ENCODE measurements at regions not wholly inside any gene's neighbourhood (a gene's known extent, or its start where the extent isn't known, plus 50 kb on each side); places are given as distances from the start of the nearest gene placed in this dataset.
A peak's percentile ranks its signal among the peaks of the same experiment; 100 is the strongest.

GRCh38 chr9:95670122-95670521, 153.4 kb upstream of the PTCH1 start:
- no peak for DNase-seq (ENCODE audit: low read depth in 2 of 2)

- DNase-seq (ENCODE audit: low read depth in 2 of 2): no peak
Observed at GRCh38 chr9:95669253-95669652, 152.5 kb upstream of the PTCH1 start.

GRCh38 chr9:95667789-95668188, 151.0 kb upstream of the PTCH1 start:
- DNase-seq (ENCODE audit: low read depth in 2 of 2): no peak

- no peak for DNase-seq (ENCODE audit: low read depth in 2 of 2)
Observed at GRCh38 chr9:95666785-95667155, 150.0 kb upstream of the PTCH1 start.

DNA sequence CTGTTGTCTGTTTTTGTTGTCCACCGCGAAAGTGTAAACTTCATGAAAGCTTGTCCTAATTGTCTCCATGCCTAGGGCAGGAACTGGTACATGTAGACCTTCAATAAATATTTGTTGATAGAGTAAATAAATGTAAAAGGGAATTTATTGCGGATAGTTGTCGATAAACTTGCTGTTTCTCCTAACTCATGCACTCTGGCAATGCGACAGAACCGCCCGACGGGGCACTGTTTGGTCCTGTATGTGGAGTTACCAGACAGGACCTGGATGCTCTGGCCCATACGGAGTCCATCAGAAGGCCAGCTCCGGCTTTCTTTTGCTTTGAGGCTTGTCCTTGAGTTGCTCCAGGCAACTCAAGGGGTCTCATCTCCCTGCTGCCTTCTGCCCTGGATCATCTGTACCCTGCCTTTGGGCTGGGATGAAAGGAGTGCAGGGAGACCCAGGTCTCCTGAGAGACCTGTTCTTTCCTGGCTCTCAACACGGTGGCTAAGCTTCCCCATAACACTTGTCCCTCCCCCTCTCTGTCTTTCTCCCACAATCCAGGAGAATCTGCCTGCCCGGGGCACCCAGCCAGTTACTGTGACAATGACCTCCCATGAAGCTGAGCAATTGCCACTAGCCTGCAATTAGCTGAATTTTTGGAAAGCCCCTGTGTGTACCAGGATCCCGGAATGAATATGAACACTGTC, 149.5 kb upstream of the PTCH1 start:
- DNase-seq (ENCODE audit: low read depth in 2 of 2): no peak

GRCh38 chr9:95653246-95653645, 136.5 kb upstream of the PTCH1 start:
- no peak for DNase-seq (ENCODE audit: low read depth in 2 of 2)

DNA sequence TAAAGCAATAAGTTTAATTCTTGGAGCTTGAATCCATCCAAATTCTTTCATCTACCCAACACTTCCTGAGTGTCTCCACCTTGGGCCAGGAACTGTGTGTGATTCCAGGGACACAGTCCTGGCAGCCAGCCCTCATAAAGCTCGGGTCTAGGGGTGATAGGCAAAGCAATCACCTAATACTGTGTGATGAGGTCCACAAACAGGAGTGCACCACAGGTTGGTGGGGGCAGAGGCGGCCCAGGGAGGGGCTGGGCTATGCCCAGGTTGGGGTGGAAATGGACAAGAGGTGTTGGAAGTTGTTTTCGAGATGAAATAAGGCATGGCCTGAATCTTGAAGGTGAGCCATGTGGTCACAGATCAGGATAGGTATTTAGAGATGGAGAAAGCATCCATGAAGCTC, 133.9 kb upstream of the PTCH1 start:
- no peak for DNase-seq (ENCODE audit: low read depth in 2 of 2)

DNA sequence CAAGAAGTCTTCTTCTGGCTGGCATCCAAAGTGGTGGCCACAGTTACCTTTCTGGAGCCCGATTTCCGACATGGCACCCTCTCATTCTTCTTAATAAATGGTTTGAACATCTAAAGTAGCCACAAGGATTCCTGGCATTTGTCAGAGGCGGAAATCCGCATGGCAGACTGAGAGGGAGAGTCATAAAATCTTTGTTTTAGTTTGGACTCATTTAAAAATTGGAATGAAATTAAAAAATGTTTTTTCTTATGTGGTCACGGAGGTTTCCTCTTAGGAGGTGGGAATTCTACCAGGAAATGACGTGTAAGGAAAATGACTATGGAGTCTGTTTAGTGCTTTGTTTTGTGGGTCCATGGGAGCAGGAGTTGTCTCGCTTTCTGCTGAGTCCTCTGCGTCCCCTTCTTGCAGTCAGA, 133.0 kb upstream of the PTCH1 start:
- no peak for DNase-seq (ENCODE audit: low read depth in 2 of 2)

GRCh38 chr9:95648225-95648624, 131.5 kb upstream of the PTCH1 start:
- DNase-seq (ENCODE audit: low read depth in 2 of 2): no peak

DNA sequence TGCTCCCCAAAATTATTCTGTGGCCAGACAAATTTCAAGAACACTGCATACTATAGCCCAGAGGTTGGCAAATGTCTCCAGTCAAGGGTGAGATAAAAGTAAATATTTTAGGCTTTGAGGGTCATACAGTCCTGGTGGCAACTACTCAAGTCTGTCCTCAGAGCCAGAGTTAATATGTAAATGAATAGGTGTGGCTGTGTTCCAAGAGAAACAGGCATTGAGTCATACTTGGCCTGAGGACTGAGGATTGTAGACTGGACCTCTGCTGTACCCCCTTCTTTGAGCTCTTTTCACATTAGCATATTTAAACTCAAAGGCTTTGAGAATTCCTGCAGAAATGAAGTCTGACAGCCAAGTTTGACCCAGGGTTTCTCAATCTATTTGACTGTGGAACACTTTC, 129.2 kb upstream of the PTCH1 start:
- no peak for DNase-seq (ENCODE audit: low read depth in 2 of 2)

- no peak for DNase-seq (ENCODE audit: low read depth in 2 of 2)
Observed at GRCh38 chr9:95645579-95645978, 128.8 kb upstream of the PTCH1 start.

- no peak for DNase-seq (ENCODE audit: low read depth in 2 of 2)
Observed at GRCh38 chr9:95644377-95644776, 127.6 kb upstream of the PTCH1 start.

- no peak for DNase-seq (ENCODE audit: low read depth in 2 of 2)
Observed at GRCh38 chr9:95643619-95644018, 126.8 kb upstream of the PTCH1 start.

DNA sequence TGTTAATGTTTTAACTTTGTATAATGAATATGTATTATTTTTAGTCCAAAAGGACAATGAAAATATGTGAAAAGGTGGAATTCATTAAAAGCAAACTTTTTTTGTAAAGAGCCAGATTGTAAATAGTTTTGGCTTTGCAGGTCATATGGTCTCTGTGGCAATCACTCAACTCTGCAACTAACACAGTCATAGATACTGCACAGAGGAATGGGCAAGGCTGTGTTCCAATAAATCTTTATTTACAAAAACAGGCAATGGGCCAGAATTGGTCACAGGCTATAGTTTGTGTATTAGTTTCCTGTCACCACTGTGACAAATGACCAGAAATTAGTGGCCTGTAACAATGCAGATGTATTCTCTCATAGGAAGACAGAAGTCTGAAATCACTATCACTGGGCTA, 125.4 kb upstream of the PTCH1 start:
- no peak for DNase-seq (ENCODE audit: low read depth in 2 of 2)

GRCh38 chr9:95641586-95641985, 124.8 kb upstream of the PTCH1 start:
- no peak for DNase-seq (ENCODE audit: low read depth in 2 of 2)

GRCh38 chr9:95640336-95640735, 123.6 kb upstream of the PTCH1 start:
- no peak for DNase-seq (ENCODE audit: low read depth in 2 of 2)

- DNase-seq (ENCODE audit: low read depth in 2 of 2): no peak
Observed at GRCh38 chr9:95635986-95636671, 119.4 kb upstream of the PTCH1 start.

DNA sequence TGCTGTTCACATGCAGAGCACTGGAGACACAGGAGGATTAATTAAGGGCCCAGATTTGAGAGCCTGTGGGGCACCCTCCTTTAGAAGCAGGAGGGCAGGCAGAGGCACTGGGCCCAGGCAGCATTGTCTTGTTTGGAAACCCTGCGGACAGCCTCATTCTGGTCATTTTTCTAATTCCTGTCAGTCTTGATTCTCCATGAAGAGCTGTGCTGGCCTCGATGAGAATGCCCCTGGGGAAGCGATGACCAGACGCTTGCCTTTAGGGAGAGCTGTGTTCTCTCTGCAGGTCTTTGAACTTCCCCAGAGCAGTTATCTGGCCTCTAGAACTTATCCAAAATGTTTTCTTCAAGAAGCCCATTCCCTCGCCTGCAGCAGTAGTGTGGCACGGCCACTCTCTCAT, 117.8 kb upstream of the PTCH1 start:
- no peak for DNase-seq (ENCODE audit: low read depth in 2 of 2)

DNA sequence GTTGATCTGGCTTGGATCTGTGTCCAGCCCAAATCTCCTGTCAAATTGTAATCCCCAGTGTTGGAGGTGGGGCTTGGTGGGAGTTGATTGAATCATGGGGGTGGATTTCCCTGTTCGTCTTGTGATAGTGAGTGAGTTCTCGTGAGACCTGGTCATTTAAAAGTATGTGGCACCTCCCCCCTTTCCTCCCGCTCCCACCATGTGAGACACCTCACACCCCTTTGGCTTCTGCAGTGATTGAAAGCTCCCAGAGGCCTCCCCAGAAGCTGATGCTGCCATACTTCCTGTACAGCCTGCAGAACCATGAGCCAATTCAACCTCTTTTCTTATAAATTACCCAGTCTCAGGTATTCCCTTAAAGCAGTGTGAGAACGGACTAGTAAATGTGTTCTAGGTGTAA, 117.3 kb upstream of the PTCH1 start:
- no peak for DNase-seq (ENCODE audit: low read depth in 2 of 2)

- DNase-seq (ENCODE audit: low read depth in 2 of 2): no peak
Observed at GRCh38 chr9:95629585-95629984, 112.8 kb upstream of the PTCH1 start.

- no peak for DNase-seq (ENCODE audit: low read depth in 2 of 2)
Observed at GRCh38 chr9:95627802-95628201, 111.0 kb upstream of the PTCH1 start.

DNA sequence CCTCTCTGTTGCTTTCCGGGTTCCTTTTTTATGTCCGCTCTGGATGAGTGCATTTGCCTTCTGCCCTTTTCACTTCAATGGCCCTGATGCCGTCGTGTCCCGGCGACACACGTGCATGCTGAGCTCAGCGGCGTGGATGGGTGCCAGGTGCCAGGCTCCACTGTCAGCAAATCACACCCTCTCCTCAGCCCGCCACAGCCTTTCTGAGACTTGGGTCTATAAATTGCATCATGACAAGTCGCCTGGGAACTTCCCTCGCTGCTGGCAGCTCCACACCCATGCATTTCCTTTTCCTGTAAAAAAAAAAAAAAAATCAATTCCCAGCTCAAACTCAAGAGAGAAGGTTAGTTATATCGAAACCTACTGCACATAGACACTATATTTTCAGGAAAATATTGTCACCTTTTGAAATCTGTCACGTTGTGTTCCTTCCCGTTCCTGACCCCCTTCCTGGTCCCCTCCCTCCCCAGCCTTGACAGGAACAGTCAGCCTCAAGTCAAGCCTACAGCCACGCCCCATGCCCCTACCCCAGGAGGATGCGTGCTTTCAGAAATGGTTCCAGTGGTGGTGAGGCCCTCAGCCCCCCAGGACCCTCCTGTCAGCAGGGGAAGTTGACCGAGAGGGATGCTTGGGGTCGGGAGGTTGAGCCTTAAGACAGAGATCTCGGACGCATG, 110.3 kb upstream of the PTCH1 start:
- DNase-seq (ENCODE audit: low read depth in 2 of 2): peak; percentile 10 to 44

DNA sequence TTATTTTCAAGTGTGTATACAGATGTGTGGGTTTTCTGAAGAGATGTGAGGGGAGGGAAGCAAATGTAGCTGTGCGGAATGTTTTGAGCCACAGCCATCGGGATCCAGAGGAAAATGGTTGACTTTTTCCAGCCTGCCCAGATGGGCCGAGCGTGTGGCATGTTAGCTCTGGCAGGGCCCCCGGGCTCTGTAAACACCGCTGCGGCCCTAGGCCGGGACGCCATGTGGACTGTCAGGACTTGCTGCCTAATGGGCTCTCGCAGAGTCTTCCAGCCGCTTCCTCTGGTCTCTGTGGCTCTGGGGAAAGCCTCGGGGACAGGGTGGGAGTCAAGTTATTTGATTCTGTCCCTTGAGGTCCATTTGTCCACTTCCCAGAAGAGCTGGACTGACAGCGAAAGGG, 109.6 kb upstream of the PTCH1 start:
- no peak for DNase-seq (ENCODE audit: low read depth in 2 of 2)
